GM21526 (cell line): ENCODE measurements at regions not wholly inside any gene's neighbourhood (a gene's known extent, or its start where the extent isn't known, plus 50 kb on each side); places are given as distances from the start of the nearest gene placed in this dataset.

Experiments used
- ATAC-seq: cut with Tn5 transposase; IDR thresholded peaks from one replicate; pipeline ENCODE4 v1.9.1; 2021; ENCODE audit warnings: moderate library complexity; ENCODE audit not compliant: unreplicated experiment, low FRiP score

- no peak for ATAC-seq
Measured at GRCh38 chr15:68499620-68500312, 67.8 kb upstream of the ITGA11 start.

- ATAC-seq, result no peak
Measured at GRCh38 chr15:68500363-68501258, 68.6 kb upstream of the ITGA11 start.

- no peak for ATAC-seq
Measured at GRCh38 chr15:68501259-68501591, 69.3 kb upstream of the ITGA11 start.

- no peak for ATAC-seq
Measured at GRCh38 chr15:68501616-68502015, 69.7 kb upstream of the ITGA11 start.

- no peak for ATAC-seq
Measured at GRCh38 chr15:68502398-68502901, 70.5 kb upstream of the ITGA11 start.

- ATAC-seq, result no peak
Measured at GRCh38 chr15:68503213-68503612, 71.2 kb upstream of the ITGA11 start.

GRCh38 chr15:68503791-68504680 lies 72.1 kb upstream of the ITGA11 start:
- no peak for ATAC-seq

GRCh38 chr15:68504681-68505170 lies 72.8 kb upstream of the ITGA11 start:
- no peak for ATAC-seq

GRCh38 chr15:68506071-68506470 lies 72.7 kb upstream of the CORO2B start:
- no peak for ATAC-seq

- ATAC-seq, result no peak
Measured at GRCh38 chr15:68507447-68507846, 71.3 kb upstream of the CORO2B start.

GRCh38 chr15:68508485-68509189 lies 70.2 kb upstream of the CORO2B start:
- ATAC-seq, result no peak

GRCh38 chr15:68510558-68510957 lies 68.2 kb upstream of the CORO2B start:
- no peak for ATAC-seq

GRCh38 chr15:68511073-68511991 lies 67.5 kb upstream of the CORO2B start:
- ATAC-seq, result no peak

- ATAC-seq, result no peak
Measured at GRCh38 chr15:68512052-68512451, 66.7 kb upstream of the CORO2B start.

GRCh38 chr15:68512598-68512997 lies 66.2 kb upstream of the CORO2B start:
- no peak for ATAC-seq

GRCh38 chr15:68515371-68516095 lies 63.3 kb upstream of the CORO2B start:
- ATAC-seq, result no peak

- no peak for ATAC-seq
Measured at GRCh38 chr15:68517285-68517761, 61.5 kb upstream of the CORO2B start.

- ATAC-seq, result no peak
Measured at GRCh38 chr15:68518046-68518445, 60.7 kb upstream of the CORO2B start.
